ENCODE measurements at regions not wholly inside any gene's neighbourhood (a gene's known extent, or its start where the extent isn't known, plus 50 kb on each side); places are given as distances from the start of the nearest gene placed in this dataset.

- H3K27ac Mint-ChIP-seq, result no peak overlapping the region
- H3K36me3 Mint-ChIP-seq (ENCODE audit: low read depth), result no peaks in the 10 kb centered on the region
- ChIA-PET CTCF (no interaction called here), POLR2A (no interaction called here)
- no peaks in the 10 kb centered on the region for H3K4me1 Mint-ChIP-seq
- no peaks in the 10 kb centered on the region for H3K9me3 Mint-ChIP-seq
- intact Hi-C loops (cut with micrococcal nuclease), result no loop called here
- ATAC-seq (ENCODE audit: low read depth) (no peak), DNase-seq (no peak)
- H3K4me3 Mint-ChIP-seq, result no peak overlapping the region
- no peaks in the 10 kb centered on the region for H3K27me3 Mint-ChIP-seq
- no peak for TF ChIP-seq CTCF (IDR thresholded peaks at IDR 0.05)
These were observed 831.2 kb downstream of the METTL15 start for GRCh38 chr11:28939381-28939780.

GRCh38 chr11:28938091-28938490 is 829.9 kb downstream of the METTL15 start:
- DNase-seq (no peak), ATAC-seq (ENCODE audit: low read depth) (no peak)
- Mint-ChIP-seq H3K36me3 (ENCODE audit: low read depth) (no peaks in the 10 kb centered on the region), H3K9me3 (no peaks in the 10 kb centered on the region), H3K27me3 (no peaks in the 10 kb centered on the region), H3K27ac (no peak overlapping the region), H3K4me1 (no peaks in the 10 kb centered on the region), H3K4me3 (no peak overlapping the region)
- intact Hi-C loops (cut with micrococcal nuclease), result no loop called here
- no peak for TF ChIP-seq CTCF (IDR thresholded peaks at IDR 0.05)
- ChIA-PET CTCF (no interaction called here), POLR2A (no interaction called here)

DNA sequence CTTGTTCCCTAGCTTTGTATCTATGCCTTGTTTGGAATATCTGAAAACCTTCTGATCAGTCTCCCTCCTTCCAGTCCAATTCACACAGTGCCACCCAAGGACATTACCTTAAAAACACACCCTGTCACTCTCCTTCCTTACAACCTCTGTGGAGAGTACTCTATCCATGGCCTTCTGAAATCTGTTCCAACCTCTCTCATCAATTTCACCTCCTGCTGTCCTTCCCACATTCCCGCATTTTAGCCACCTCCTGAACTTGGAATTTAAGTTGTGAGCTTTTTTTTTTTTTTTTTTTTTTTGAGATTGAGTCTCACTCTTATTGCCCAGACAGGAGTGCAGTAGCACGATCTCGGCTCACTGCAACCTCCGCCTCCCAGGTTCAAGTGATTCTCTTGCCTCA is 824.8 kb downstream of the METTL15 start:
- Mint-ChIP-seq H3K36me3 (ENCODE audit: low read depth) (no peaks in the 10 kb centered on the region), H3K27me3 (no peaks in the 10 kb centered on the region), H3K4me1 (no peaks in the 10 kb centered on the region), H3K27ac (no peak overlapping the region), H3K9me3 (peaks cover 6% of the 10 kb centered on the region), H3K4me3 (no peak overlapping the region)
- intact Hi-C loops (cut with micrococcal nuclease), result no loop called here
- TF ChIP-seq CTCF (IDR thresholded peaks at IDR 0.05), result no peak
- ChIA-PET CTCF (no interaction called here), POLR2A (no interaction called here)
- DNase-seq (no peak), ATAC-seq (ENCODE audit: low read depth) (no peak)

DNA sequence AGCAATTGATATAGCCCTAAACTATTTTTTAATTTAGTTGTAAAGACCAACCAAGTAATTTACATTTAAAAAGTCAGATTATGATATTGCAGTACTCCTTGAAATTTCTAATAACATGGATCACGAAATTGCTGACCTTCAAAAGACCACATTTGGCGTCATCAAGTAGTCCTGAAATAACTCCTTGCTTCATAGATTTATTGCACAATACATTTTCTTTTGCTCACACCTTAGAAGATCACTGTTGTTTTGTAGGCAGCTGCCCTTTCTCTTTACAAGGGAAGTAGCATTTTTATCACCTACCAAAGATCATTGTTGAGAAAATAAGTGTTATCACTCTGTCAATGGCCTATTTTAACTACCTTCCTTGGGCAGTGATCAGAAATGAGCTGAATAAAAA is 815.8 kb downstream of the METTL15 start:
- no peak for TF ChIP-seq CTCF (IDR thresholded peaks at IDR 0.05)
- ChIA-PET POLR2A (no interaction called here), CTCF (no interaction called here)
- H3K4me1 Mint-ChIP-seq, result no peaks in the 10 kb centered on the region
- intact Hi-C loops (cut with micrococcal nuclease), result no loop called here
- H3K27me3 Mint-ChIP-seq, result no peaks in the 10 kb centered on the region
- H3K9me3 Mint-ChIP-seq, result peaks cover 2% of the 10 kb centered on the region
- DNase-seq, result no peak
- no peak for ATAC-seq (ENCODE audit: low read depth)
- H3K27ac Mint-ChIP-seq, result no peak overlapping the region
- no peaks in the 10 kb centered on the region for H3K36me3 Mint-ChIP-seq (ENCODE audit: low read depth)
- H3K4me3 Mint-ChIP-seq, result no peak overlapping the region

DNA sequence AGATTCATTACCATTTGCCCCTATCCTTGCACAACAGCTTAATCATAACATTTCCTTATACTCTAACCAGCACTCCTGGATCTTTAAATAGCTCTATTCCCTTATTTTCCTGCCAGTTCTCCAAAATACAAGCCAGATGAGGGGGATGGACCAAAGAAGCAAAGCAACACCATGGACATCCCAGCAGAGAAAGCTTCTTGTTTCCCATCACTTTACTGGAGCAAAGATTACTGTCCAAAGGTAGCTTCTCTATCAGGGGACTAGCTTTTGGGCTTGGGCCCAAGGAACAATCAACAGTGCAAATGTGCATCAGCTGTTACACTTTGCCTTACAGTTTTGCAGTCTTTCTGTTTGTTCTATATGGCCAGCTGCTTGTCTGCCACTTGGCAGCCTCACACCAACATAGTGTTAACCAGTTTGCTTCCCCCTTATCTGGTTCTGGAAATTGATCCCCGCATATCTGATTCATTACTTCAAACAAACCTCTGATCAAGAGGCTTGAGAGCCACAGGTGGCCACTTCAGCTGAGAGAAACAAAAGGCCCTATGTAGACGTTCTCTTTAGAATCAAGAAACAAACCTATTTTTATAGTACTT is 814.3 kb downstream of the METTL15 start:
- Mint-ChIP-seq H3K36me3 (ENCODE audit: low read depth) (no peaks in the 10 kb centered on the region), H3K27ac (no peak overlapping the region), H3K4me1 (no peaks in the 10 kb centered on the region), H3K27me3 (no peaks in the 10 kb centered on the region), H3K9me3 (peaks cover 2% of the 10 kb centered on the region), H3K4me3 (no peak overlapping the region)
- intact Hi-C loops (cut with micrococcal nuclease), result no loop called here
- no peak for ATAC-seq (ENCODE audit: low read depth)
- ChIA-PET CTCF (no interaction called here), POLR2A (no interaction called here)
- DNase-seq, result no peak
- TF ChIP-seq CTCF (IDR thresholded peaks at IDR 0.05), result no peak
